NB4 (cell line): ENCODE measurements at regions not wholly inside any gene's neighbourhood (a gene's known extent, or its start where the extent isn't known, plus 50 kb on each side); places are given as distances from the start of the nearest gene placed in this dataset.

Experiments used
- DNase-seq: peaks from one replicate; pipeline ENCODE4 v3.0.0; 2010; ENCODE audit warnings: low read depth
- H3K4me3 ChIP-seq: one replicate; pipeline ENCODE4 v1.5.1; 2011; ENCODE audit warnings: mild to moderate bottlenecking, low read depth, low read length, moderate library complexity
- CTCF ChIP-seq: IDR thresholded peaks from one replicate; pipeline ENCODE4 v1.5.1; 2012; ENCODE audit warnings: low read depth, low read length
- MAX ChIP-seq: IDR thresholded peaks from 2 replicates; pipeline ENCODE4 v1.6.1; 2011; ENCODE audit warnings: low read depth, low read length
- MYC ChIP-seq: IDR thresholded peaks from 2 replicates; pipeline ENCODE4 v1.6.1; 2011; ENCODE audit warnings: low read depth, low read length
- POLR2A ChIP-seq: IDR thresholded peaks from 2 replicates; pipeline ENCODE4 v1.6.1; 2011; ENCODE audit warnings: mild to moderate bottlenecking; ENCODE audit not compliant: insufficient read length; ENCODE audit errors: extremely low read depth

GRCh38 chr7:131173145-131173890, 154.4 kb upstream of the MKLN1 start:
- TF ChIP-seq POLR2A (no peak), MAX (no peak), CTCF (no peak), MYC (no peak)
- no peak overlapping the region for H3K4me3 ChIP-seq
- no peak for DNase-seq

GRCh38 chr7:131174391-131174790, 153.3 kb upstream of the MKLN1 start:
- H3K4me3 ChIP-seq = no peak overlapping the region
- no peak for DNase-seq
- TF ChIP-seq MYC (no peak), POLR2A (no peak), CTCF (no peak), MAX (no peak)

DNA sequence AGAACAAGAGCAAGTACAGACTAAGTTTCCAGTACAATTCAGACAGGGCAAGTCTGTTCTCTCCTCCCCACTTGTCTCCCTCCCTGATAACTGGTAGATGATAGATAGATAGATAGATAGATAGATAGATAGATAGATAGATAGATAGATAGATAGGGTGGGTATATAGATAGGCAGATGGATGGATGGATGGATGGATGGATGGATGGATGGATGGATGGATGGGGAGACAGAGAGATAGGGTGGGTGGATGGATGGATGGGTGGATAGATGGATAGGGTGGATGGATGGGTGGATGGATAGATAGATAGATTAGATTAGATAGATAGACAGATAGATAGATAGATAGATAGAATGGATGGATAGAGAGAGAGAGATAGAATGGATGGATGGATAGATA, 152.8 kb upstream of the MKLN1 start:
- H3K4me3 ChIP-seq = no peak overlapping the region
- no peak for DNase-seq
- TF ChIP-seq CTCF (no peak), MAX (no peak), POLR2A (no peak), MYC (no peak)

DNA sequence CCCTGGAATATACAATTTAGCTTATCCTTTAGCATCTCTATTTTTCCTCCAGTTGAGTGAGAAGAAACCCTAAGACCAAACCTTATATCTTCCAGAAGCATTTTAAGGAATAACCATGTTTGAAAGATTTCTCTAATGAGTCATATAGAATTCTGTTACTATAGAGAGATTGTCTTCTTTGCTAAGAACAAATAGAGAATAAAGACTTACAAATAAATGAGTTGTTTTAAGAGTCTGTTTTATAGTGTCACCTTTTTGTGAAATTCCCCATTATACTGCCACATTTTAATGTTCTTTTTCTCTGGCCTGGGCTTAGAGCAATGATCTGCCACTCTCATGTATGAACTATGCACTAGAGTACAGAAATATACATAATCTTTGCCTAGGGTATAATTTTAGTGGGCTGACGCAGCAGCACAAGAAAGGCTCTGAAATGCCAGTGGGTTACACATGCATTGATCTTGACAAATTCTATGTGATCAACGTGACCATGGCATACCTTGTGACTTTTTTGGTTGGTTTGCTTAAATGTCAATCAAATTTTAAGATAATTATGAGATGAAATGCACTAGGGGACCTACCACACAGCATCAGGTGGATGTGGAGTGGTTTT, 145.1 kb upstream of the MKLN1 start:
- TF ChIP-seq MAX (no peak), CTCF (no peak), MYC (no peak), POLR2A (no peak)
- H3K4me3 ChIP-seq = no peak overlapping the region
- no peak for DNase-seq

DNA sequence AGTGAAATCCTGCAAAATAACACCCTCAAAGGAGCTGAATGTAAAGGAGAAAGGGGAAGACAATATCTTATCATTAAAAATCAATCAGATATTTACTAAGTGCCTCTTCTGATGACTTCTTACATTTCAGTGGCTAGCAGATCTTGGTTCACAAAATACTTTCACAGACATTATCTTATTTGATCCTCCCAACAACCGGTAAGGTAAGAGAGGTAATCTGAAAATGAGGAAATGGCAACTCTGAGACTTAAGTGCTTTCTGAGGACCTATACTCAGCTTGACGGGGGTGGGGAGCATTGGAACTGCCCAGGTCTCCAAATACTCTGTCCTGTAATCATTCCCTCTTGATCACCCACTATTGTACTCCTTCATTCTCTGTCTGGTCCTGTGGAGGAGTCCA, 144.6 kb upstream of the MKLN1 start:
- H3K4me3 ChIP-seq = no peak overlapping the region
- no peak for DNase-seq
- TF ChIP-seq POLR2A (no peak), MAX (no peak), MYC (no peak), CTCF (no peak)
